ENCODE measurements at regions not wholly inside any gene's neighbourhood (a gene's known extent, or its start where the extent isn't known, plus 50 kb on each side); places are given as distances from the start of the nearest gene placed in this dataset.

DNA sequence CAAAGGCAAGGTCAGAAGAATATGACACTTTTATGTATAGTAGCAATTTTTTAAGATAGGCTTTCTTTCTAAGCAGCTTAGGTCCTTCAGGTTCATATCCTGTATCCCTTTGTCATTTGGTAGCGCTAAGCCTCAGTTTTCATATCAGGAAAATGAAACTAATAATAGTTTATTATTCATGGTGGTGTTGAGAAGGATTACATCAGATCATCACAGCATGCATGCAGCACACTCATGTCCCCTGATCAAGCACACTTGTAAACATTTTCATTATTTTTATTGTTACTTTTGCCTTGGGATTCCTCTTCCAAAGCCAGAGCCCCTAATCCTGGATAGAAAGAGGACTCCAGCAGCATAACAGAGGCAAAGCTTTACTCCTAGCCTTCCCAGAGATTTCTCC lies 70.2 kb upstream of the ADGRF1 start:
- no peak for ATAC-seq
- TF ChIP-seq ISL1 (CRISPR knock-in tag; IDR thresholded peaks at IDR 0.05): no peak
- TF ChIP-seq ZFP3 (CRISPR knock-in tag; IDR thresholded peaks at IDR 0.05): no peak
- no peak for TF ChIP-seq BACH2 (CRISPR knock-in tag; IDR thresholded peaks at IDR 0.05; ENCODE audit: borderline replicate concordance)
- TF ChIP-seq ESRRG (CRISPR knock-in tag; IDR thresholded peaks at IDR 0.05): no peak
- TF ChIP-seq, protein P1, sequence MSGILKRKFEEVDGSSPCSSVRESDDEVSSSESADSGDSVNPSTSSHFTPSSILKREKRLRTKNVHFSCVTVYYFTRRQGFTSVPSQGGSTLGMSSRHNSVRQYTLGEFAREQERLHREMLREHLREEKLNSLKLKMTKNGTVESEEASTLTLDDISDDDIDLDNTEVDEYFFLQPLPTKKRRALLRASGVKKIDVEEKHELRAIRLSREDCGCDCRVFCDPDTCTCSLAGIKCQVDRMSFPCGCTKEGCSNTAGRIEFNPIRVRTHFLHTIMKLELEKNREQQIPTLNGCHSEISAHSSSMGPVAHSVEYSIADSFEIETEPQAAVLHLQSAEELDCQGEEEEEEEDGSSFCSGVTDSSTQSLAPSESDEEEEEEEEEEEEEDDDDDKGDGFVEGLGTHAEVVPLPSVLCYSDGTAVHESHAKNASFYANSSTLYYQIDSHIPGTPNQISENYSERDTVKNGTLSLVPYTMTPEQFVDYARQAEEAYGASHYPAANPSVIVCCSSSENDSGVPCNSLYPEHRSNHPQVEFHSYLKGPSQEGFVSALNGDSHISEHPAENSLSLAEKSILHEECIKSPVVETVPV (CRISPR knock-in tag; IDR thresholded peaks at IDR 0.05): no peak
- no peak for TF ChIP-seq CSDC2 (CRISPR knock-in tag; IDR thresholded peaks at IDR 0.05)
- TF ChIP-seq TOX (CRISPR knock-in tag; IDR thresholded peaks at IDR 0.05; ENCODE audit: borderline replicate concordance): no peak
- TF ChIP-seq RARB (CRISPR knock-in tag; IDR thresholded peaks at IDR 0.05): no peak

DNA sequence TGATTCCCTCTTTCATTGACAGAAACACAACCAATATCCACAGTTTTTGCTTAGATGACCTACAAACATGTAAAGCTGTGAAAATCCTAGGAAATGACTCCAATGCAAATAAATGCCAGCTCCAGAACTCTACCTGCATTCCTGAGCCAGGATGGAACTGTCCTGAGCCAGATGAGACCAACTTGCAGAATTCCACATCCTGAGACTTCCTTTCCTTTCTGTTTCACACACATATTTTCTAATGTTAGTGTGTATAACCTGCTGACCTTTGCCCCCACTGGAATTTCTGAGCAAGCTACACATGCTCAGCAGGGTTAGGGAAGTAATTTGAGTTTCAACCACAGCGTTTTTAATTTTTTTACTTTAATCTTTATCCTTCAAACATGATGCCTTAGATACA lies 69.6 kb upstream of the ADGRF1 start:
- no peak for ATAC-seq
- no peak for TF ChIP-seq BACH2 (CRISPR knock-in tag; IDR thresholded peaks at IDR 0.05; ENCODE audit: borderline replicate concordance)
- TF ChIP-seq, protein P2, sequence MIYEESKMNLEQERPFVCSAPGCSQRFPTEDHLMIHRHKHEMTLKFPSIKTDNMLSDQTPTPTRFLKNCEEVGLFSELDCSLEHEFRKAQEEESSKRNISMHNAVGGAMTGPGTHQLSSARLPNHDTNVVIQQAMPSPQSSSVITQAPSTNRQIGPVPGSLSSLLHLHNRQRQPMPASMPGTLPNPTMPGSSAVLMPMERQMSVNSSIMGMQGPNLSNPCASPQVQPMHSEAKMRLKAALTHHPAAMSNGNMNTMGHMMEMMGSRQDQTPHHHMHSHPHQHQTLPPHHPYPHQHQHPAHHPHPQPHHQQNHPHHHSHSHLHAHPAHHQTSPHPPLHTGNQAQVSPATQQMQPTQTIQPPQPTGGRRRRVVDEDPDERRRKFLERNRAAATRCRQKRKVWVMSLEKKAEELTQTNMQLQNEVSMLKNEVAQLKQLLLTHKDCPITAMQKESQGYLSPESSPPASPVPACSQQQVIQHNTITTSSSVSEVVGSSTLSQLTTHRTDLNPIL (CRISPR knock-in tag; IDR thresholded peaks at IDR 0.05; ENCODE audit: low read depth): no peak
- TF ChIP-seq ZFP30 (CRISPR knock-in tag; IDR thresholded peaks at IDR 0.05): no peak
- TF ChIP-seq CSDC2 (CRISPR knock-in tag; IDR thresholded peaks at IDR 0.05): no peak
- no peak for TF ChIP-seq TCF4 (CRISPR knock-in tag; IDR thresholded peaks at IDR 0.05; ENCODE audit: borderline replicate concordance)
- TF ChIP-seq ZNF565 (CRISPR knock-in tag; conservative IDR thresholded peaks at IDR 0.05; ENCODE audit: low read depth): no peak
- TF ChIP-seq TOX (CRISPR knock-in tag; IDR thresholded peaks at IDR 0.05; ENCODE audit: borderline replicate concordance): no peak
- TF ChIP-seq SNAI2 (CRISPR knock-in tag; IDR thresholded peaks at IDR 0.05): no peak
- no peak for TF ChIP-seq ZNF8 (CRISPR knock-in tag; IDR thresholded peaks at IDR 0.05)
- TF ChIP-seq, protein P3, sequence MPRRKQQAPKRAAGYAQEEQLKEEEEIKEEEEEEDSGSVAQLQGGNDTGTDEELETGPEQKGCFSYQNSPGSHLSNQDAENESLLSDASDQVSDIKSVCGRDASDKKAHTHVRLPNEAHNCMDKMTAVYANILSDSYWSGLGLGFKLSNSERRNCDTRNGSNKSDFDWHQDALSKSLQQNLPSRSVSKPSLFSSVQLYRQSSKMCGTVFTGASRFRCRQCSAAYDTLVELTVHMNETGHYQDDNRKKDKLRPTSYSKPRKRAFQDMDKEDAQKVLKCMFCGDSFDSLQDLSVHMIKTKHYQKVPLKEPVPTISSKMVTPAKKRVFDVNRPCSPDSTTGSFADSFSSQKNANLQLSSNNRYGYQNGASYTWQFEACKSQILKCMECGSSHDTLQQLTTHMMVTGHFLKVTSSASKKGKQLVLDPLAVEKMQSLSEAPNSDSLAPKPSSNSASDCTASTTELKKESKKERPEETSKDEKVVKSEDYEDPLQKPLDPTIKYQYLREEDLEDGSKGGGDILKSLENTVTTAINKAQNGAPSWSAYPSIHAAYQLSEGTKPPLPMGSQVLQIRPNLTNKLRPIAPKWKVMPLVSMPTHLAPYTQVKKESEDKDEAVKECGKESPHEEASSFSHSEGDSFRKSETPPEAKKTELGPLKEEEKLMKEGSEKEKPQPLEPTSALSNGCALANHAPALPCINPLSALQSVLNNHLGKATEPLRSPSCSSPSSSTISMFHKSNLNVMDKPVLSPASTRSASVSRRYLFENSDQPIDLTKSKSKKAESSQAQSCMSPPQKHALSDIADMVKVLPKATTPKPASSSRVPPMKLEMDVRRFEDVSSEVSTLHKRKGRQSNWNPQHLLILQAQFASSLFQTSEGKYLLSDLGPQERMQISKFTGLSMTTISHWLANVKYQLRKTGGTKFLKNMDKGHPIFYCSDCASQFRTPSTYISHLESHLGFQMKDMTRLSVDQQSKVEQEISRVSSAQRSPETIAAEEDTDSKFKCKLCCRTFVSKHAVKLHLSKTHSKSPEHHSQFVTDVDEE (CRISPR knock-in tag; IDR thresholded peaks at IDR 0.05): no peak
- TF ChIP-seq GLIS3 (CRISPR knock-in tag; IDR thresholded peaks at IDR 0.05): no peak
- no peak for TF ChIP-seq ZFP3 (CRISPR knock-in tag; IDR thresholded peaks at IDR 0.05)
- TF ChIP-seq, protein P4, sequence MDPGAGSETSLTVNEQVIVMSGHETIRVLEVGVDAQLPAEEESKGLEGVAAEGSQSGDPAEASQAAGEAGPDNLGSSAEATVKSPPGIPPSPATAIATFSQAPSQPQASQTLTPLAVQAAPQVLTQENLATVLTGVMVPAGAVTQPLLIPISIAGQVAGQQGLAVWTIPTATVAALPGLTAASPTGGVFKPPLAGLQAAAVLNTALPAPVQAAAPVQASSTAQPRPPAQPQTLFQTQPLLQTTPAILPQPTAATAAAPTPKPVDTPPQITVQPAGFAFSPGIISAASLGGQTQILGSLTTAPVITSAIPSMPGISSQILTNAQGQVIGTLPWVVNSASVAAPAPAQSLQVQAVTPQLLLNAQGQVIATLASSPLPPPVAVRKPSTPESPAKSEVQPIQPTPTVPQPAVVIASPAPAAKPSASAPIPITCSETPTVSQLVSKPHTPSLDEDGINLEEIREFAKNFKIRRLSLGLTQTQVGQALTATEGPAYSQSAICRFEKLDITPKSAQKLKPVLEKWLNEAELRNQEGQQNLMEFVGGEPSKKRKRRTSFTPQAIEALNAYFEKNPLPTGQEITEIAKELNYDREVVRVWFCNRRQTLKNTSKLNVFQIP (CRISPR knock-in tag; IDR thresholded peaks at IDR 0.05; ENCODE audit: borderline replicate concordance, low read depth): no peak
- TF ChIP-seq ZNF70 (CRISPR knock-in tag; IDR thresholded peaks at IDR 0.05): no peak
- no peak for TF ChIP-seq ARNTL (CRISPR knock-in tag; IDR thresholded peaks at IDR 0.05; ENCODE audit: borderline replicate concordance, low read depth)

DNA sequence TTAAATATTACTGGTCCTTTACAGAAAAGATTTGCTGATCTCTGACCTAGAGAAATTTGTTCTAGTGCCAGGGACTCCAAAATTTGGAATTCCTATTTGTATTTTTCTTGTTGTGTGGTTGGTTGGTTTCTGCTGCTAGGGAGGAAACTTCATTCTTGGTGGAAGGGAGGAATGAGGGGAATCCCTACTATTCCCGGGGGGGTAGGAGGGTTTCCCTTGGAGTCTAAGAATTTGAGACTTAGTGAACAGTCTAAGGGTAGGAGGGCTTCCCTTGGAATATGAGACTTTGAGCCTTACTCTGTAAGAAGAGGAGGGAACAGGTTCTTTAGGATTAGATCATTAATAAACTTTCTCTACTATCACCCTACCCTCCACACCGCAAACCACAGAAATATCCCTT lies 67.1 kb upstream of the ADGRF1 start:
- no peak for ATAC-seq
- TF ChIP-seq, protein P2 (CRISPR knock-in tag; IDR thresholded peaks at IDR 0.05; ENCODE audit: low read depth): no peak
- no peak for TF ChIP-seq ISL1 (CRISPR knock-in tag; IDR thresholded peaks at IDR 0.05)
- TF ChIP-seq, protein P3 (CRISPR knock-in tag; IDR thresholded peaks at IDR 0.05): no peak
- TF ChIP-seq ZNF70 (CRISPR knock-in tag; IDR thresholded peaks at IDR 0.05): no peak
- TF ChIP-seq, protein P1 (CRISPR knock-in tag; IDR thresholded peaks at IDR 0.05): no peak
- TF ChIP-seq, protein P4 (CRISPR knock-in tag; IDR thresholded peaks at IDR 0.05; ENCODE audit: borderline replicate concordance, low read depth): no peak
- TF ChIP-seq TCF4 (CRISPR knock-in tag; IDR thresholded peaks at IDR 0.05; ENCODE audit: borderline replicate concordance): no peak

Data from SK-N-SH treated with all-trans-retinoic acid at 6 μM for 48 hours (cell line).